Spleen (tissue), 11 donors: ENCODE measurements at regions not wholly inside any gene's neighbourhood (a gene's known extent, or its start where the extent isn't known, plus 50 kb on each side); places are given as distances from the start of the nearest gene placed in this dataset.

ENCODE experiments used
- DNase-seq: peaks from one replicate; pipeline ENCODE4 v3.0.0-alpha.2; 2020
- H3K27ac ChIP-seq, 8 donors: fragments of 200-600 bp; sonication (generic) in 7 of 8; 1 replicate in 4 of 8; 2 replicates in 4 of 8; pipeline versions ENCODE4 v1.5.0 to v1.8.0; 2016 to 2021; ENCODE audit warnings: inconsistent platforms in 4 of 8, mild to moderate bottlenecking in 4 of 8, moderate library complexity in 1 of 8
- H3K27me3 ChIP-seq, 7 donors: fragments of 200-600 bp; sonication (generic) in 6 of 7; replicated peaks in 1 of 7; 1 replicate in 4 of 7; 2 replicates in 3 of 7; pipeline versions ENCODE4 v1.5.0 to v1.8.0; 2016 to 2021; ENCODE audit warnings: inconsistent platforms in 3 of 7, mild to moderate bottlenecking in 1 of 7
- H3K36me3 ChIP-seq, 6 donors: fragments of 200-600 bp; sonication (generic) in 5 of 6; 1 replicate in 4 of 6; 2 replicates in 2 of 6; pipeline versions ENCODE4 v1.5.0 to v1.8.0; 2016 to 2021; ENCODE audit warnings: inconsistent platforms in 2 of 6
- H3K4me1 ChIP-seq, 6 donors: fragments of 200-600 bp; sonication (generic) in 5 of 6; 1 replicate in 3 of 6; 2 replicates in 3 of 6; pipeline versions ENCODE4 v1.5.0 to v1.8.0; 2016 to 2021; ENCODE audit warnings: inconsistent platforms in 3 of 6
- H3K4me3 ChIP-seq, 8 donors: fragments of 200-600 bp; sonication (generic) in 7 of 8; 1 replicate in 4 of 8; 2 replicates in 4 of 8; pipeline versions ENCODE4 v1.5.0 to v1.8.0; 2016 to 2021; ENCODE audit warnings: inconsistent platforms in 4 of 8, mild to moderate bottlenecking in 4 of 8, moderate library complexity in 2 of 8
- H3K9me3 ChIP-seq, 8 donors: fragments of 200-600 bp; sonication (generic) in 7 of 8; 1 replicate in 4 of 8; 2 replicates in 4 of 8; pipeline versions ENCODE4 v1.5.0 to v1.8.0; 2016 to 2021; ENCODE audit warnings: inconsistent platforms in 4 of 8
- CTCF ChIP-seq, 11 experiments: fragments of 200-600 bp in 7 of 11; fragments of 450-650 bp in 4 of 11; sonication (generic) in 4 of 11; IDR thresholded peaks in 8 of 11; conservative IDR thresholded peaks in 3 of 11; 1 replicate in 7 of 11; 2 replicates in 4 of 11; pipeline versions ENCODE4 v1.4.0 to v1.8.0; 2016 to 2021; ENCODE audit warnings: antibody characterized with exemption in 11 of 11, inconsistent platforms in 4 of 11, mild to moderate bottlenecking in 1 of 11
- POLR2A ChIP-seq, 3 donors: fragments of 450-650 bp; IDR thresholded peaks; one replicate each; pipeline ENCODE4 v1.5.1; 2017; ENCODE audit warnings: antibody characterized with exemption in 3 of 3, mild to moderate bottlenecking in 1 of 3
- POLR2AphosphoS5 ChIP-seq, 3 donors: sonication (generic); formaldehyde crosslinking; IDR thresholded peaks; one replicate each; pipeline ENCODE4 v1.5.1; 2017; ENCODE audit warnings: antibody characterized with exemption in 3 of 3
- WGBS, 5 donors: extraction: QIAGEN DNeasy Blood & Tissue Kit in 3 of 5; methylation state at CpG; one replicate each; pipeline versions ENCODE4 v1.1.5 to v1.1.7; 2013 to 2018; 5-methylcytosine and 5-hydroxymethylcytosine counted together
- intact Hi-C: fragments of 100-400 bp; cut with DNase I; formaldehyde crosslinking; loops from one replicate; pipeline ENCODE4 v1.15.0; 2023; ENCODE audit warnings: low total_unique reads
- donor health status: healthy with polysubstance abuse.
- donor health status: DM: no; HTN: no; CAD: no; lungs with moderate emphysema.
- donor health status: DM: no; HTN: no; CAD: no.
- donor health status: Bipolar disorder and iron deficiency.
- donor health status: healthy.
- donor health status: DM: no; HTN: no; CAD: no.
- donor health status: DM: yes; HTN: yes; CAD: no.

GRCh38 chr5:84445049-84445685, 60.5 kb upstream of the EDIL3 start:
- DNase-seq, result no peak
- TF ChIP-seq POLR2AphosphoS5 (IDR thresholded peaks at IDR 0.05) (no peak), CTCF (IDR thresholded peaks at IDR 0.05 in 8 of 11, conservative IDR thresholded peaks at IDR 0.05 in 3 of 11) (no peak), POLR2A (IDR thresholded peaks at IDR 0.05) (no peak)
- Histone ChIP-seq H3K27ac (no peak overlapping the region), H3K36me3 (no peaks in the 10 kb centered on the region), H3K27me3 (no peaks in the 10 kb centered on the region), H3K4me3 (no peak overlapping the region), H3K9me3 (peaks cover 0 to 6% (median 0%) of the 10 kb centered on the region in 8 donors), H3K4me1 (no peaks in the 10 kb centered on the region)
- WGBS, 5 donors, result 64 to 80% (median 77%) methylated on average over 2 of the region's 2 CpGs
- intact Hi-C loops, result no loop called here

- 87 to 100% (median 91%) methylated on average over 1 of the region's 1 CpG for WGBS, 5 donors
- no peak overlapping the region for H3K4me3 ChIP-seq
- H3K27ac ChIP-seq, result no peak overlapping the region
- no peaks in the 10 kb centered on the region for H3K4me1 ChIP-seq
- DNase-seq, result no peak
- intact Hi-C loops, result no loop called here
- no peak for TF ChIP-seq POLR2A (IDR thresholded peaks at IDR 0.05)
- no peak for TF ChIP-seq POLR2AphosphoS5 (IDR thresholded peaks at IDR 0.05)
- TF ChIP-seq CTCF (IDR thresholded peaks at IDR 0.05 in 8 of 11, conservative IDR thresholded peaks at IDR 0.05 in 3 of 11), result no peak
- no peaks in the 10 kb centered on the region for H3K27me3 ChIP-seq
- H3K36me3 ChIP-seq, result no peaks in the 10 kb centered on the region
- H3K9me3 ChIP-seq, result peaks cover 0 to 6% (median 0%) of the 10 kb centered on the region in 8 donors
Measured at GRCh38 chr5:84438456-84438855, 53.8 kb upstream of the EDIL3 start.

DNA sequence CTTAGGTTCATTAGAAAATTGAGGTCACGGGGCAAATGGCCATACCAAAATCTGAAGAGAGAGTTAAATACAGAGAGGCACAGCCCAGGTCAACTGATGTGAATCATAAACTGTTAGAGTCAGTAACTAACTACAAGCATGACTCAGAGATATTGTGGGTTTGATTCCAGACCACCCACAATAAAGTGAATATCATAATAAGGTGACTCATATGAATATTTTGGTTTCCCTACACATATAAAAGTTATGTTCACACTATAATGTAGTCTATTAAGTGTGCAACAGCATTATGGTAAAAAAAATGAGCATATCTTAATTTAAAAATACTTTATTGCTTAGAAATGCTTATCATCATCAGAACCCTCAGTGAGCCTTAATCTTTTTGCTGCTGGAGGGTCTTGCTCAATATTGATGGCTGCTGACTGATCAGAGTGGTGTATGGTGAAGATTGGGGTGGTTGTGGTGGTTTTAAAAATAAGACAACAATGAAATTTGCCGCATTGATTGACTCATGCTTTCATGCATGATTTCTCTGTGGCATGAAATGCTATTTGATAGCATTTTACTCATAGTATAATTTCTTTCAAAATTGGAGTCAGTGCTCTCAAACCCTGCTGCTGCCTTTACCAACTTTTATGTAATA, 53.1 kb upstream of the EDIL3 start:
- H3K9me3 ChIP-seq, result peaks cover 0 to 6% (median 0%) of the 10 kb centered on the region in 8 donors
- 74 to 92% (median 82%) methylated on average over 2 of the region's 2 CpGs for WGBS, 5 donors
- intact Hi-C loops, result no loop called here

More for the DNA sequence above, 53.1 kb upstream of the EDIL3 start:
- no peak for DNase-seq
- H3K27ac ChIP-seq, result no peak overlapping the region
- no peak overlapping the region for H3K4me3 ChIP-seq
- H3K27me3 ChIP-seq, result no peaks in the 10 kb centered on the region
- TF ChIP-seq POLR2AphosphoS5 (IDR thresholded peaks at IDR 0.05) (no peak), CTCF (IDR thresholded peaks at IDR 0.05 in 8 of 11, conservative IDR thresholded peaks at IDR 0.05 in 3 of 11) (no peak), POLR2A (IDR thresholded peaks at IDR 0.05) (no peak)
- no peaks in the 10 kb centered on the region for H3K4me1 ChIP-seq
- H3K36me3 ChIP-seq, result no peaks in the 10 kb centered on the region
